DOHH2 (cell line): ENCODE measurements at regions not wholly inside any gene's neighbourhood (a gene's known extent, or its start where the extent isn't known, plus 50 kb on each side); places are given as distances from the start of the nearest gene placed in this dataset.

Experiments
- H3F3A ChIP-seq: fragments of 200-600 bp; sonication (generic), shearing (Covaris generic); 2 replicates; pipeline ENCODE4 v1.6.0; 2016; ENCODE audit warnings: antibody characterized with exemption, mild to moderate bottlenecking; ENCODE audit not compliant: control insufficient read depth, insufficient read depth
- H3K27ac ChIP-seq: fragments of 200-600 bp; sonication (generic); 2 replicates; pipeline ENCODE4 v1.5.1; 2014; ENCODE audit warnings: low read depth, mild to moderate bottlenecking, low read length, moderate library complexity
- H3K27me3 ChIP-seq: fragments of 200-600 bp; sonication (generic); 2 replicates; pipeline ENCODE4 v1.6.1; 2014; ENCODE audit warnings: mild to moderate bottlenecking, low read length, mixed read lengths; ENCODE audit not compliant: control insufficient read depth
- H3K36me3 ChIP-seq: fragments of 200-600 bp; sonication (generic); 2 replicates; pipeline ENCODE4 v1.6.1; 2014; ENCODE audit warnings: mild to moderate bottlenecking, low read length, moderate library complexity, mixed read lengths; ENCODE audit not compliant: control insufficient read depth
- H3K4me1 ChIP-seq: fragments of 200-600 bp; sonication (generic); 2 replicates; pipeline ENCODE4 v1.6.1; 2014; ENCODE audit warnings: mild to moderate bottlenecking, low read length, mixed read lengths; ENCODE audit not compliant: control insufficient read depth
- H3K4me2 ChIP-seq: fragments of 200-600 bp; sonication (generic); 2 replicates; pipeline ENCODE4 v1.6.0; 2014; ENCODE audit warnings: mild to moderate bottlenecking, low read length, moderate library complexity
- H3K4me3 ChIP-seq: fragments of 200-600 bp; sonication (generic); 2 replicates; pipeline ENCODE4 v1.5.1; 2014; ENCODE audit warnings: mild to moderate bottlenecking, low read length, mixed read lengths
- H3K79me2 ChIP-seq: fragments of 200-600 bp; sonication (generic); 2 replicates; pipeline ENCODE4 v1.6.1; 2014; ENCODE audit warnings: mild to moderate bottlenecking, low read length, mixed read lengths; ENCODE audit not compliant: control insufficient read depth
- H3K9me2 ChIP-seq: fragments of 200-600 bp; sonication (generic); replicated peaks from 2 replicates; pipeline ENCODE4 v1.6.1; 2014; ENCODE audit warnings: mild to moderate bottlenecking, low read length, mixed read lengths; ENCODE audit not compliant: control insufficient read depth
- H3K9me3 ChIP-seq: fragments of 200-600 bp; sonication (generic); 2 replicates; pipeline ENCODE4 v1.6.1; 2014; ENCODE audit warnings: antibody characterized with exemption, low read length, mixed read lengths; ENCODE audit not compliant: control insufficient read depth, insufficient read depth
- H4K20me1 ChIP-seq: fragments of 200-600 bp; sonication (generic); 2 replicates; pipeline ENCODE4 v1.6.0; 2014; ENCODE audit warnings: low read depth, mild to moderate bottlenecking, antibody characterized with exemption, low read length, moderate library complexity; ENCODE audit not compliant: control insufficient read depth, insufficient read depth
- EZH2phosphoT487 ChIP-seq: fragments of 200-600 bp; sonication (generic); IDR thresholded peaks from 2 replicates; pipeline ENCODE4 v1.6.1; 2017; ENCODE audit warnings: borderline replicate concordance, mild to moderate bottlenecking, antibody characterized with exemption, low read length, moderate library complexity, mixed read lengths
- TF ChIP-seq, protein P1 (sequence below): fragments of 200-600 bp; sonication (generic); IDR thresholded peaks from one replicate; pipeline ENCODE4 v1.5.1; 2014; ENCODE audit warnings: antibody characterized with exemption, mild to moderate bottlenecking, low read depth, low read length; ENCODE audit not compliant: poor library complexity, severe bottlenecking

DNA sequence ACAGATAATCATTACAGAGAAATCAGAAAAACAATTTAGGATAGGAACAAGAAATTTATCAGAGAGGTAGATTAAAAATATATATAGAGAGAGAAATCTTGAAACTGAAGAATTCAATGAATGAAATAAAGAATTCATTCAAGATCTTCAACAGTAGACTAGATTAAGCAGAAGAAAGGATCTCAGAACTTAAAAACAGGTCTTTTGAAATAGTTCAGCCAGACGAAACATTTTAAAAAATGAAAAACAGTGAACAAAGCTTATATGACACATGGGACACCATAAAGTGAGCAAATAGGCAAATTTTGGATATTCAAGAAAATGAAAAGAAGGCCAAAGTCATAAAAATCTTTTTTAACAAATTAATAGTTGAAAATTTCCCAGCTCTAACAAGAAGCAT, 138.8 kb downstream of the CASP12 start:
- Histone ChIP-seq H3K79me2 (no peaks in the 10 kb centered on the region), H3K4me3 (no peak overlapping the region), H3K4me1 (no peaks in the 10 kb centered on the region), H3K4me2 (no peak overlapping the region), H4K20me1 (no peaks in the 10 kb centered on the region), H3K9me3 (no peaks in the 10 kb centered on the region), H3F3A (no peaks in the 10 kb centered on the region), H3K36me3 (no peaks in the 10 kb centered on the region), H3K27me3 (no peaks in the 10 kb centered on the region), H3K9me2 (no peaks in the 10 kb centered on the region), H3K27ac (no peak overlapping the region)
- no peak for TF ChIP-seq EZH2phosphoT487
- TF ChIP-seq, protein P1, sequence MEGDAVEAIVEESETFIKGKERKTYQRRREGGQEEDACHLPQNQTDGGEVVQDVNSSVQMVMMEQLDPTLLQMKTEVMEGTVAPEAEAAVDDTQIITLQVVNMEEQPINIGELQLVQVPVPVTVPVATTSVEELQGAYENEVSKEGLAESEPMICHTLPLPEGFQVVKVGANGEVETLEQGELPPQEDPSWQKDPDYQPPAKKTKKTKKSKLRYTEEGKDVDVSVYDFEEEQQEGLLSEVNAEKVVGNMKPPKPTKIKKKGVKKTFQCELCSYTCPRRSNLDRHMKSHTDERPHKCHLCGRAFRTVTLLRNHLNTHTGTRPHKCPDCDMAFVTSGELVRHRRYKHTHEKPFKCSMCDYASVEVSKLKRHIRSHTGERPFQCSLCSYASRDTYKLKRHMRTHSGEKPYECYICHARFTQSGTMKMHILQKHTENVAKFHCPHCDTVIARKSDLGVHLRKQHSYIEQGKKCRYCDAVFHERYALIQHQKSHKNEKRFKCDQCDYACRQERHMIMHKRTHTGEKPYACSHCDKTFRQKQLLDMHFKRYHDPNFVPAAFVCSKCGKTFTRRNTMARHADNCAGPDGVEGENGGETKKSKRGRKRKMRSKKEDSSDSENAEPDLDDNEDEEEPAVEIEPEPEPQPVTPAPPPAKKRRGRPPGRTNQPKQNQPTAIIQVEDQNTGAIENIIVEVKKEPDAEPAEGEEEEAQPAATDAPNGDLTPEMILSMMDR = no peak

DNA sequence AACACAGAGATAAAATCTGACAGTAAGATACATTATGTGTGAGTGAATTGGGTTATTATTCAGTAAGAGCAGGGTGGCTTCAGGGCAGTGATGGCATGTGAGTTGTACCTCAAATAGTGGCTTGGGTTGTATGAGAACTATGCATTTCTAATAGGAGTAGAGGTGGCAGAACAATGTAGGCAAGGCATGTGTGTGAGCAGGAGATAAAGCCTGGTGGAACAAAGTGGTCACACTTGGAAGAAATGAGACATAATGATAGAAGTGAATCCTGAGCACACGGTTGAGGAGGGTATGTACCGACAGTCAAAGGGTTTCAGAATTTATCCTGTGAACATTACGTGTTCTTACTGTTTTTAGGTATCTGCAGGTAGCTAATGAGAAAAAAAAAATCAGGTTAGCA, 159.3 kb downstream of the CASP12 start:
- no peak overlapping the region for H3K4me2 ChIP-seq
- no peaks in the 10 kb centered on the region for H3F3A ChIP-seq
- H3K9me2 ChIP-seq = no peaks in the 10 kb centered on the region
- H3K9me3 ChIP-seq = peaks cover 3% of the 10 kb centered on the region; the same call in 1 of the 2 replicates
- no peaks in the 10 kb centered on the region for H3K36me3 ChIP-seq
- no peaks in the 10 kb centered on the region for H3K4me1 ChIP-seq
- H4K20me1 ChIP-seq = no peaks in the 10 kb centered on the region
- TF ChIP-seq, protein P1 = no peak
- TF ChIP-seq EZH2phosphoT487 = no peak
- no peak overlapping the region for H3K4me3 ChIP-seq
- no peak overlapping the region for H3K27ac ChIP-seq
- no peaks in the 10 kb centered on the region for H3K27me3 ChIP-seq
- no peaks in the 10 kb centered on the region for H3K79me2 ChIP-seq

DNA sequence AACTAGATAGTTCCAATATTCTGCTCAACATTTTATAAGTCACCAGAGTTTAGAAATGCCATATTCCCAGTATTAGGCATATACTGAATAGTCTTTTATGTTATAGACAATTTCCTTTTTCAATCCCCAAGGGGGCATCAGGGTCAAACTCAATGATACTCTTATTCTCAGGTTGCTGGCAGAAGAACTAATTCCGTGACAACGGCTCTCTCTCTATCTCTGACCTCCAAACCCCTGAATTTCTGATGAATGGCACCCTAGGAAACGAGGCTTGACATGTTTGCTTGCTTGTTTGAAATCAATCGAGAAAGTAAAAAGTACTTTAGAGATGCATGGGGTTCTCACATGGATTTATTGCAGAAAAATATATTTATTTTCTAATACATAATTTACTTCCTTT, 160.1 kb downstream of the CASP12 start:
- TF ChIP-seq EZH2phosphoT487 = no peak
- TF ChIP-seq, protein P1 = no peak
- H3K4me2 ChIP-seq = no peak overlapping the region

DNA sequence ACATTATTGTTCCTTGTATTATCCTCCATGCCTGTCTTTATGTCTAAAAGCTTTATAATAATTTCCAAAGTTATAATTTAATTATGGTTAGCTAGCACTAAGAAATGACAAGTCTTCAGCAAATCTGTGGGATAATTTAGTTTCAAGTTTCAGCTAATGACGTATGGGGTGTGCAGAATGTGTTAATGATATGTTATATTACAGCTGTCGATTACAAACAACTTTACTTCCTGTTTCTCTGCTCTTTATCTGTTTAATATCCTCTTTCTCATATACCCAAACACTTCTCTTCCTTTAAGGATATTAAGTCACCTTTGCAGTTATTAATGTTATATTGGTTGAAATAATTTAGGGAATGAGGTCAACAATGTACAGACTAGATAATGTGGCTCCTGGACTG, 161.8 kb downstream of the CASP12 start:
- Histone ChIP-seq H4K20me1 (no peaks in the 10 kb centered on the region), H3K4me2 (no peak overlapping the region)

More for the DNA sequence above, 160.1 kb downstream of the CASP12 start:
- Histone ChIP-seq H3K79me2 (no peaks in the 10 kb centered on the region), H3K27ac (no peak overlapping the region), H3K36me3 (no peaks in the 10 kb centered on the region), H3K27me3 (no peaks in the 10 kb centered on the region), H3K9me3 (no peaks in the 10 kb centered on the region), H3K4me3 (no peak overlapping the region), H4K20me1 (no peaks in the 10 kb centered on the region), H3K4me1 (no peaks in the 10 kb centered on the region), H3F3A (no peaks in the 10 kb centered on the region), H3K9me2 (no peaks in the 10 kb centered on the region)

More for the DNA sequence above, 161.8 kb downstream of the CASP12 start:
- no peaks in the 10 kb centered on the region for H3K27me3 ChIP-seq
- H3F3A ChIP-seq = no peaks in the 10 kb centered on the region
- H3K27ac ChIP-seq = no peak overlapping the region
- no peak overlapping the region for H3K4me3 ChIP-seq
- H3K9me2 ChIP-seq = no peaks in the 10 kb centered on the region
- H3K79me2 ChIP-seq = no peaks in the 10 kb centered on the region
- no peaks in the 10 kb centered on the region for H3K36me3 ChIP-seq
- TF ChIP-seq EZH2phosphoT487 = no peak
- TF ChIP-seq, protein P1 = no peak
- no peaks in the 10 kb centered on the region for H3K9me3 ChIP-seq
- no peaks in the 10 kb centered on the region for H3K4me1 ChIP-seq
